C4-2B (cell line): ENCODE measurements at regions not wholly inside any gene's neighbourhood (a gene's known extent, or its start where the extent isn't known, plus 50 kb on each side); places are given as distances from the start of the nearest gene placed in this dataset.

Experiments used
- ZFX ChIP-seq: fragments of 450-650 bp; IDR thresholded peaks from 2 replicates; pipeline ENCODE4 v1.6.1; 2017
- TF ChIP-seq, protein P1 (sequence below): fragments of 450-650 bp; conservative IDR thresholded peaks from 2 replicates; pipeline ENCODE4 v1.5.1; 2017; ENCODE audit warnings: mild to moderate bottlenecking

DNA sequence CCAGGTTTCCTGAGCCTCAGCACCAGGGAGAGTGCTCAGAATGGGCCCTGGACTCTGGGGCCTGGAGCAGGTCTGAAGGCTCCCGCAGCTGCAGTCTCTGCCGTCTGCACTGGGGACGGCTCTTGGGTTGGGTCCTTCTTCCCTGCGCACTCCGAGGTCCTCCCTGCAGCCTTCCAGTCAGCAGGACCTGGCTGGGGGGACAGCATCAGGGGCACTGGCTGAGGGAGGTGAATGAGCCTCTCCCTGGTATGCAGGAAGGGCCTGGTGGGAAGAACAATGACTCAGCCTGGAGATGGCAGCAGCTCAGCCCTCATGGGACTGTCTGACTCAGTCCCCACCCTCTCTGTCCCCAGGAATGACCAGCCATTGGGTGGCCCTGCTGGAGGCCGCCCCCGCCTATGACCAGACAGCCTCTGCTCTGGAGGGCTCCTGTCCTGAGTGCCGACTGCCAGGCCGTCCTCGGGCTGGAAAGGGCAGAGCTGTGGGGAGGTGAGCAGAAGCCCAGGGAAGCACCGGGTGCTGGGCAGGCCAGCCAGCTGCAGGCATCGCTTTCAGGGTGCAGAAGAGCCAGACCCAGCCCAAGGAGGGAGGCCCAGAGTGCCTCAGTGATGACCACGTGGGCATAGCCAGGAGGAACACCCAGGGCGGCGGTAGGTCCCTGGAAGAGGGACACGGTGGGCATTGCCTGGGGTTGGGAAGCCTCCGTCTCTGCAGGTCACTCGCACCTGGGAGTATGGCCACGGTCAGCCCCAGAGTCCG, 455.0 kb downstream of the BRD1 start:
- TF ChIP-seq, protein P1, sequence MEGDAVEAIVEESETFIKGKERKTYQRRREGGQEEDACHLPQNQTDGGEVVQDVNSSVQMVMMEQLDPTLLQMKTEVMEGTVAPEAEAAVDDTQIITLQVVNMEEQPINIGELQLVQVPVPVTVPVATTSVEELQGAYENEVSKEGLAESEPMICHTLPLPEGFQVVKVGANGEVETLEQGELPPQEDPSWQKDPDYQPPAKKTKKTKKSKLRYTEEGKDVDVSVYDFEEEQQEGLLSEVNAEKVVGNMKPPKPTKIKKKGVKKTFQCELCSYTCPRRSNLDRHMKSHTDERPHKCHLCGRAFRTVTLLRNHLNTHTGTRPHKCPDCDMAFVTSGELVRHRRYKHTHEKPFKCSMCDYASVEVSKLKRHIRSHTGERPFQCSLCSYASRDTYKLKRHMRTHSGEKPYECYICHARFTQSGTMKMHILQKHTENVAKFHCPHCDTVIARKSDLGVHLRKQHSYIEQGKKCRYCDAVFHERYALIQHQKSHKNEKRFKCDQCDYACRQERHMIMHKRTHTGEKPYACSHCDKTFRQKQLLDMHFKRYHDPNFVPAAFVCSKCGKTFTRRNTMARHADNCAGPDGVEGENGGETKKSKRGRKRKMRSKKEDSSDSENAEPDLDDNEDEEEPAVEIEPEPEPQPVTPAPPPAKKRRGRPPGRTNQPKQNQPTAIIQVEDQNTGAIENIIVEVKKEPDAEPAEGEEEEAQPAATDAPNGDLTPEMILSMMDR = no peak
- TF ChIP-seq ZFX = no peak
